H9 (cell line): ENCODE measurements at regions not wholly inside any gene's neighbourhood (a gene's known extent, or its start where the extent isn't known, plus 50 kb on each side); places are given as distances from the start of the nearest gene placed in this dataset.

Source experiments
- DNase-seq: peaks from one replicate; pipeline ENCODE4 v3.0.0-alpha.2; 2017
- H2AFZ ChIP-seq: one replicate; pipeline ENCODE4 v1.6.1; 2013; ENCODE audit warnings: mild to moderate bottlenecking, low read length, control low read depth, moderate library complexity
- H2AK5ac ChIP-seq: 2 replicates; pipeline ENCODE4 v1.6.1; 2013; ENCODE audit warnings: low read length, control low read depth, mixed read lengths; ENCODE audit not compliant: insufficient read length
- H2BK120ac ChIP-seq: one replicate; pipeline ENCODE4 v1.6.1; 2013; ENCODE audit warnings: low read depth, mild to moderate bottlenecking, low read length, control low read depth, inconsistent platforms; ENCODE audit not compliant: poor library complexity, severe bottlenecking
- H2BK12ac ChIP-seq: 2 replicates; pipeline ENCODE4 v1.6.1; 2013; ENCODE audit warnings: low read length, control low read depth, mixed read lengths, low read depth; ENCODE audit not compliant: insufficient read length
- H2BK15ac ChIP-seq: 2 replicates; pipeline ENCODE4 v1.6.1; 2013; ENCODE audit warnings: low read depth, low read length, control low read depth
- H2BK20ac ChIP-seq: one replicate; pipeline ENCODE4 v1.6.1; 2013; ENCODE audit warnings: low read depth, mild to moderate bottlenecking, low read length, control low read depth, inconsistent platforms; ENCODE audit not compliant: poor library complexity, severe bottlenecking
- H2BK5ac ChIP-seq: 2 replicates; pipeline ENCODE4 v1.6.1; 2013; ENCODE audit warnings: low read length, control low read depth, mixed read lengths; ENCODE audit not compliant: insufficient read length
- H3K14ac ChIP-seq: 2 replicates; pipeline ENCODE4 v1.6.1; 2013; ENCODE audit warnings: low read length, control low read depth; ENCODE audit not compliant: insufficient read depth
- H3K18ac ChIP-seq: 2 replicates; pipeline ENCODE4 v1.6.1; 2013; ENCODE audit warnings: low read depth, mild to moderate bottlenecking, mixed read lengths, low read length, control low read depth; ENCODE audit not compliant: insufficient read length
- H3K23ac ChIP-seq: 2 replicates; pipeline ENCODE4 v1.6.1; 2013; ENCODE audit warnings: low read length, control low read depth, mixed read lengths, low read depth; ENCODE audit not compliant: insufficient read length
- H3K23me2 ChIP-seq: 2 replicates; pipeline ENCODE4 v1.6.1; 2013; ENCODE audit warnings: low read depth, mild to moderate bottlenecking, mixed read lengths, low read length, control low read depth; ENCODE audit not compliant: insufficient read length, poor library complexity, severe bottlenecking
- H3K27ac ChIP-seq: 2 replicates; pipeline ENCODE4 v1.5.1; 2013; ENCODE audit warnings: low read length, control low read depth, mixed read lengths, low read depth; ENCODE audit not compliant: insufficient read length
- H3K27me3 ChIP-seq: 2 replicates; pipeline ENCODE4 v1.6.1; 2013; ENCODE audit warnings: low read length, control low read depth, inconsistent platforms; ENCODE audit not compliant: insufficient read depth
- H3K4ac ChIP-seq: 2 replicates; pipeline ENCODE4 v1.6.1; 2013; ENCODE audit warnings: low read depth, mild to moderate bottlenecking, control low read depth, inconsistent platforms, low read length, moderate library complexity
- H3K4me1 ChIP-seq: 2 replicates; pipeline ENCODE4 v1.6.1; 2013; ENCODE audit warnings: low read length, control low read depth, inconsistent platforms; ENCODE audit not compliant: insufficient read depth
- H3K4me2 ChIP-seq: 2 replicates; pipeline ENCODE4 v1.6.1; 2013; ENCODE audit warnings: low read length, control low read depth, mixed read lengths; ENCODE audit not compliant: insufficient read length, insufficient read depth
- H3K56ac ChIP-seq: 2 replicates; pipeline ENCODE4 v1.6.1; 2013; ENCODE audit warnings: low read depth, mild to moderate bottlenecking, mixed read lengths, low read length, control low read depth; ENCODE audit not compliant: insufficient read length
- H3K79me1 ChIP-seq: 2 replicates; pipeline ENCODE4 v1.6.1; 2013; ENCODE audit warnings: low read depth, mild to moderate bottlenecking, moderate library complexity, low read length, control low read depth, inconsistent platforms; ENCODE audit not compliant: insufficient read depth, poor library complexity, severe bottlenecking
- H3K79me2 ChIP-seq: 2 replicates; pipeline ENCODE4 v1.6.1; 2013; ENCODE audit warnings: low read length, control low read depth, inconsistent platforms; ENCODE audit not compliant: insufficient read depth
- H3K9ac ChIP-seq: 2 replicates; pipeline ENCODE4 v1.6.1; 2013; ENCODE audit warnings: low read length, control low read depth, mixed read lengths; ENCODE audit not compliant: insufficient read length; ENCODE audit errors: extremely low read depth
- H3K9me3 ChIP-seq: one replicate; pipeline ENCODE4 v1.6.1; 2013; ENCODE audit warnings: low read depth, low read length, inconsistent platforms; ENCODE audit not compliant: control insufficient read depth
- H3T11ph ChIP-seq: one replicate; pipeline ENCODE4 v1.6.1; 2013; ENCODE audit warnings: mild to moderate bottlenecking, low read length, control low read depth, inconsistent platforms
- H4K20me1 ChIP-seq: one replicate; pipeline ENCODE4 v1.6.1; 2013; ENCODE audit not compliant: control insufficient read depth, insufficient read length, insufficient read depth
- H4K5ac ChIP-seq: 2 replicates; pipeline ENCODE4 v1.6.1; 2013; ENCODE audit warnings: low read depth, mild to moderate bottlenecking, mixed read lengths, low read length, control low read depth; ENCODE audit not compliant: insufficient read length
- H4K8ac ChIP-seq: replicated peaks from 2 replicates; pipeline ENCODE4 v1.6.1; 2013; ENCODE audit warnings: low read length, control low read depth, mixed read lengths, low read depth; ENCODE audit not compliant: insufficient read length
- H4K91ac ChIP-seq: 2 replicates; pipeline ENCODE4 v1.6.1; 2013; ENCODE audit warnings: low read depth, mild to moderate bottlenecking, moderate library complexity, mixed read lengths, low read length, control low read depth; ENCODE audit not compliant: insufficient read length
- H3K27ac Mint-ChIP-seq, 3 experiments: 2 replicates in 2 of 3; 3 replicates in 1 of 3; pipeline ENCODE4 v1.8.0; 2020 to 2021; ENCODE audit warnings: mixed read lengths in 3 of 3, mild to moderate bottlenecking in 1 of 3, moderate library complexity in 1 of 3
- H3K27me3 Mint-ChIP-seq: 2 replicates; pipeline ENCODE4 v1.8.0; 2021; ENCODE audit warnings: low read depth, mild to moderate bottlenecking, moderate library complexity, mixed read lengths
- H3K36me3 Mint-ChIP-seq, 3 experiments: 2 replicates in 2 of 3; 3 replicates in 1 of 3; pipeline ENCODE4 v1.8.0; 2020 to 2021; ENCODE audit warnings: low read depth in 3 of 3, mixed read lengths in 3 of 3; ENCODE audit not compliant: insufficient read depth in 1 of 3
- H3K4me1 Mint-ChIP-seq, 2 experiments: 2 replicates each; pipeline ENCODE4 v1.8.0; 2020; ENCODE audit warnings: mixed read lengths in 2 of 2
- H3K4me3 Mint-ChIP-seq, 2 experiments: 2 replicates in 1 of 2; 3 replicates in 1 of 2; pipeline ENCODE4 v1.8.0; 2020 to 2021; ENCODE audit warnings: mild to moderate bottlenecking in 2 of 2, mixed read lengths in 2 of 2, moderate library complexity in 1 of 2
- H3K9me3 Mint-ChIP-seq, 2 experiments: 2 replicates in 1 of 2; 3 replicates in 1 of 2; pipeline ENCODE4 v1.8.0; 2020; ENCODE audit warnings: mild to moderate bottlenecking in 2 of 2, mixed read lengths in 2 of 2, moderate library complexity in 1 of 2
- WGBS: extraction: QIAGEN DNeasy Blood & Tissue Kit; methylation state at CpG from one replicate; pipeline ENCODE4 v1.1.7; 2013; ENCODE audit warnings: missing lambda C conversion rate, low lambda C conversion rate, mixed read lengths; ENCODE audit not compliant: insufficient read length; ENCODE audit errors: extremely low coverage; 5-methylcytosine and 5-hydroxymethylcytosine counted together
- TF ChIP-seq, protein P1 (sequence below): fragments of 200-600 bp; sonication (generic); conservative IDR thresholded peaks from 3 replicates; pipeline ENCODE4 v1.8.0; 2021; ENCODE audit warnings: antibody characterized with exemption, mild to moderate bottlenecking

- Histone ChIP-seq H2BK5ac (no peak overlapping the region), H4K20me1 (no peaks in the 10 kb centered on the region), H3K9ac (no peak overlapping the region), H2BK20ac (no peak overlapping the region), H2AFZ (no peak overlapping the region), H4K5ac (no peak overlapping the region), H3K23ac (no peak overlapping the region), H3K23me2 (no peaks in the 10 kb centered on the region), H2BK15ac (no peak overlapping the region), H3K4me1 (no peaks in the 10 kb centered on the region), H3K79me1 (no peaks in the 10 kb centered on the region), H3K27ac (no peak overlapping the region), H3K79me2 (no peaks in the 10 kb centered on the region), H3K9me3 (no peaks in the 10 kb centered on the region), H2BK120ac (no peak overlapping the region), H4K91ac (no peak overlapping the region), H2AK5ac (no peak overlapping the region), H3K4ac (no peak overlapping the region), H3K56ac (no peak overlapping the region), H4K8ac (no peak overlapping the region), H3T11ph (no peak overlapping the region), H3K4me2 (no peak overlapping the region), H3K18ac (no peak overlapping the region), H2BK12ac (no peak overlapping the region), H3K27me3 (no peaks in the 10 kb centered on the region), H3K14ac (no peak overlapping the region)
- H3K4me3 Mint-ChIP-seq = no peak overlapping the region
- no peak overlapping the region for H3K27ac Mint-ChIP-seq
- H3K36me3 Mint-ChIP-seq = no peaks in the 10 kb centered on the region
- no peaks in the 10 kb centered on the region for H3K9me3 Mint-ChIP-seq
- DNase-seq = no peak
- WGBS = no CpG with 5 or more reads among the region's 9 CpGs
- H3K4me1 Mint-ChIP-seq = no peaks in the 10 kb centered on the region
- TF ChIP-seq, protein P1, sequence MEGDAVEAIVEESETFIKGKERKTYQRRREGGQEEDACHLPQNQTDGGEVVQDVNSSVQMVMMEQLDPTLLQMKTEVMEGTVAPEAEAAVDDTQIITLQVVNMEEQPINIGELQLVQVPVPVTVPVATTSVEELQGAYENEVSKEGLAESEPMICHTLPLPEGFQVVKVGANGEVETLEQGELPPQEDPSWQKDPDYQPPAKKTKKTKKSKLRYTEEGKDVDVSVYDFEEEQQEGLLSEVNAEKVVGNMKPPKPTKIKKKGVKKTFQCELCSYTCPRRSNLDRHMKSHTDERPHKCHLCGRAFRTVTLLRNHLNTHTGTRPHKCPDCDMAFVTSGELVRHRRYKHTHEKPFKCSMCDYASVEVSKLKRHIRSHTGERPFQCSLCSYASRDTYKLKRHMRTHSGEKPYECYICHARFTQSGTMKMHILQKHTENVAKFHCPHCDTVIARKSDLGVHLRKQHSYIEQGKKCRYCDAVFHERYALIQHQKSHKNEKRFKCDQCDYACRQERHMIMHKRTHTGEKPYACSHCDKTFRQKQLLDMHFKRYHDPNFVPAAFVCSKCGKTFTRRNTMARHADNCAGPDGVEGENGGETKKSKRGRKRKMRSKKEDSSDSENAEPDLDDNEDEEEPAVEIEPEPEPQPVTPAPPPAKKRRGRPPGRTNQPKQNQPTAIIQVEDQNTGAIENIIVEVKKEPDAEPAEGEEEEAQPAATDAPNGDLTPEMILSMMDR = no peak
- no peaks in the 10 kb centered on the region for H3K27me3 Mint-ChIP-seq
Measured at GRCh38 chr13:105908586-105908985, 626.9 kb downstream of the EFNB2 start.
